OCI-M1 (cell line): ENCODE measurements at regions not wholly inside any gene's neighbourhood (a gene's known extent, or its start where the extent isn't known, plus 50 kb on each side); places are given as distances from the start of the nearest gene placed in this dataset.
"Not testable (repeated sequence)": the region's sequence is repeated elsewhere in the genome, so short reads cannot be mapped to it uniquely, and the experiment has no call there.

ENCODE experiments used
- DNase-seq: peaks from one replicate; lab custom pipeline; 2025; lab: John Stamatoyannopoulos, UW

DNA sequence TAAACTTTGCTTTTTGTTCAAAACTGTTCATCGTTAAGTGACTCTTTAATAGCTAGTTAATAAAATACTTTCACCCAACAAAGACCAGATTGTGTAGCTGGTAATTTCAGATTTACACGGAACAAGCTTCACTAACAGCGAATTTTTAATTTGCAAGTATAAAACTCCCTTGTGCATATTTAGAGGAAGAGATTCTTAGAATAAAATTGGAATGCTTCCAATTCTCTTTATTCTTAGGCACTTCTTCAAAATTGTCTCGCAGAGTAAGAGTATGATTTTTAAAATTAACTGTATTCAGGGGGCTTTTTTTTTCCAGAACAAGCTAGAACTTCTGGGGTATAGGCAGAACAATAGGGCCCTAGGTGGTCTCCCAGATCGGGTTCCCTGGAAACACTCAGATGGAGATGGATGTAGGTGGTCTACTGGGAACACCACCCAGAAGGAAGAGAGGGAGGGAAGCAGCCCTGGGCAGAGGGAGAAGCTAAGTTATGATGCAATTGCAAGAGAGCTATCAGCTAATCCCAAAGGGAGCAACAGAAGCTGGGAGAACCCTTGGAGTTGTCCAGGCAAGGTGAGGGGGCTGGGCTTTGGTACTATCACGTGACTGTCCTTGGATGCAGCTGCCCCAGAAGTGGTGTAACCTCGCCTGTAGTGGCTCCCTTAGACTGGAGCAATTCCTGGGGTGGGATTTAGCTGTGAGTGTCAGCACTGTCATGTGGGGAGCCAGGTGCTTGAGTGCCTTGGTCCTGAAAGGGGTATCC, 151.7 kb upstream of the ASB18 start:
- DNase-seq: no peak

GRCh38 chr2:236417150-236417549, 152.5 kb upstream of the ACKR3 start:
- no peak for DNase-seq

DNA sequence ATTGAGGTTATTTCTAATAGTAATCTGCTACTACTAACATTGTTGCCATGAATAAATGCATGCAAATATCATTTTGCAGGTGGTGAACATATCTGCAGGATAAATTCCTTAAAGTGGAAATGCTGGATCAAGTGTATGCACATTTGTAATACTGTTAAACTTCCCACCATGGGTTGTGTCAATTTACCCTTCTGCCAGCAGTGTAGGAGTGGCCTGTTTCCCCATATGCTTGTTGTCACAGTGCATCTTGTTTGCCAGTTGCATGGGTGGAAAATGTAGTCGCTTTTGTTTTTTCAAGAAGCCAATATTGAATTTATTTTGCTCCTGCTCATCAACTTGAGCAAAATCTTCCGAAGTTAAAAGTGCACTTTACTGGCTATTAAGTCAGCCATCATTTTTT, 139.0 kb upstream of the ACKR3 start:
- no peak for DNase-seq

DNA sequence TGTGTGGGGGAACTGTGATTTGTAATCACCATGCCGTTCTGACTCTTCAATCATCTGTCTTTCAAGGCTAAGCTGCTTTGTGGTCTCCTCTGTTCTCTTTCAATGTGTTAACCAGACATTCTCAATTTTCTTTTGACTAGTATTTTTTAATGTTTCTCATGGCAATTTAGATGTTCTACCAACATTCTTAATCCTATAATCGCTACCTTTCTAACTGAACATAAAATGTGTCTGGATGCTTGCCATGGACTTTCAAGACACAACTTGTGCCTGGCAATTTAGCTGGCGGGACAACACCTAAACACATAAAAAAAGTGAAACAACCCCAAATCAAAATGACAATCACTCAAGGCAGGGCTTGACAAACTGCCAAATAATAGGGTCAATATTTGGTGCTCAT, 135.0 kb upstream of the ACKR3 start:
- no peak for DNase-seq

- no peak for DNase-seq
Observed at GRCh38 chr2:236440110-236440881, 129.3 kb upstream of the ACKR3 start.

DNA sequence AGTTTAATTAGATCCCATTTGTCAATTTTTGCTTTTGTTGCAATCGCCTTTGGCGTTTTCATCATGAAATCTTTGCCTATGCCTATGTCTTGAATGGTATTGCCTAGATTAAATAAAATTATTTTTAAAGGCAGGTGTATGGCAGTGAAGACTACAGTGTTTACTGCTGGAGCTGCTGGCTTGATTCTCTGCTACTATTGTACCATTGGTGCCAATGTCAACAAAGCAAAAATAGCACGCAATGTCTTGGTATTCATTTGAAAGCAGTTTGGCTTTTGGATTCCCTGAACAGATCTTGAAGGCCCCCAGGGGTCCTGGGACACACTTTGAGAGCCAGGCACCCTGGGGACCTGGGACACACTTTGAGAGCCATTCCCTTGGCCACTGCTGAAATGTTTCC, 125.4 kb upstream of the ACKR3 start:
- no peak for DNase-seq

GRCh38 chr2:236445678-236446077, 123.9 kb upstream of the ACKR3 start:
- DNase-seq: no peak

GRCh38 chr2:236446521-236446920, 123.1 kb upstream of the ACKR3 start:
- no peak for DNase-seq

DNA sequence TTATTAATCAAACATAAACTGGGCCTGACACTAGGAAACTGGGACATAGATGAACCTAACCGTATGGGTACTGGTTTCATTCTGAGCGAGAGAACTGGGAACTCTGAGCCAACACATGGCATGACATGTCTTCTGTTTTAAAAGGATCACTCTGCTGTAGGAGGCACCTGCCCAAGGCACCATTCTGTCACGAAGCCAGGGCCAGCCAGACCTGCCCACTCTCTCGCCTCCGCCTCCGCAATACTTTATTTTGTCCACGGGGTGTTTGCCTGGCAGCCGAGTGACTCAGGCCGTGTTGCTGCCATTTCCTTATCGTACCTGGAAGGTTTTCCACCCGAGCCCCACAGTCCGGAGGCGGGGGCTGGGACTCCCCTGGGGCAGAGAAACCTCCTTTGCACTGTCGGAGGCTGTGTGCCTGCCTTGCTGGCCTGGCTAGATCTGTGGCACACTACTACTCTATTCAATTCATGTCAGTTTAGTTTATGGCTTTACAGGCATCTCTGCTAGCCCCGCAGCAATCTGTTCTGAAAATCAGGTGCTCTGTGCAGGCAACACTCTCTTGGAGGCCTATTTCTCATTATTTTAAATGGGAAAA, 120.4 kb upstream of the ACKR3 start:
- DNase-seq: no peak

- DNase-seq: no peak
Observed at GRCh38 chr2:236452238-236452637, 117.4 kb upstream of the ACKR3 start.

DNA sequence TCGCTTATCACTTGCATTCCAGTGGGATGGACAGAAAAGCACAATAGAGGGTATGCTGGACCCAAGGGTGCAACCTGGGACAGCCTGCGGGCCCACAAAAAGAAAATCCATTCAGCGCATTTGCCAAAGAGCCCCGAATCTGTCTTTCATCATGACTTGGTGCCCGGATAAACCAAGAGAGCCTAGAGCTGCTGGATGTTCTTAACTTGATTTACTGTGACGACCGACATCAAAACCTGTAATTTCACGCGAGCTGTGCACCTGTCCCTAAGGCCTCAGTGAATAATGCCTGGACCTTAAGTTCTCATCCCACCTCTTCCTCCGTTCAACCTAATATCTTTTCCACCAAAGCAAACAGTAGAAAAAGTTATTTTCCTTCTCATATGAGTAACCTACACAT, 115.5 kb upstream of the ACKR3 start:
- no peak for DNase-seq

GRCh38 chr2:236459393-236459792, 110.2 kb upstream of the ACKR3 start:
- no peak for DNase-seq

DNA sequence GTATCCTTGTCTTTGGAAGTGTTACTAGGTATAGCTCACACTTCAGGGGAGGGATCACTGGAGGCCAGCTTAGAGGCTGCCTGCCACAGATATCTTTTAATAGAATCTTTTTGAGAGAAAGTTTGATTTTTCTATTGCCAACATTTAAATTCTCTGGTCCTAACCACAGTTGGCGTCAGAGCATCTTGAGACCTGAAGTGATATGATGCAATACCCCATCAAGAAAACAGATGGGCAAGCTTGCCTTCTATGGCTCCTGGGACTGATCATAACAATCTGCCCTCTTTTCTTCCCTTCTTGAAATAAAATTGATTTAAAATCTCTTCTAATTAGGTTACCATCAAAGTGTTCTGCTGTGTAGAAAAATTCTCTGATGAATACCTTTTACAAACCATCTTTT, 105.5 kb upstream of the ACKR3 start:
- peak; percentile 0 for DNase-seq

GRCh38 chr2:236472720-236473495, 96.7 kb upstream of the ACKR3 start:
- DNase-seq: no peak

- no peak for DNase-seq
Observed at GRCh38 chr2:236473691-236474090, 95.9 kb upstream of the ACKR3 start.

GRCh38 chr2:236479814-236480213, 89.8 kb upstream of the ACKR3 start:
- DNase-seq: no peak

- DNase-seq: no peak
Observed at GRCh38 chr2:236483102-236483501, 86.5 kb upstream of the ACKR3 start.

- DNase-seq: no peak
Observed at GRCh38 chr2:236485519-236485918, 84.1 kb upstream of the ACKR3 start.

DNA sequence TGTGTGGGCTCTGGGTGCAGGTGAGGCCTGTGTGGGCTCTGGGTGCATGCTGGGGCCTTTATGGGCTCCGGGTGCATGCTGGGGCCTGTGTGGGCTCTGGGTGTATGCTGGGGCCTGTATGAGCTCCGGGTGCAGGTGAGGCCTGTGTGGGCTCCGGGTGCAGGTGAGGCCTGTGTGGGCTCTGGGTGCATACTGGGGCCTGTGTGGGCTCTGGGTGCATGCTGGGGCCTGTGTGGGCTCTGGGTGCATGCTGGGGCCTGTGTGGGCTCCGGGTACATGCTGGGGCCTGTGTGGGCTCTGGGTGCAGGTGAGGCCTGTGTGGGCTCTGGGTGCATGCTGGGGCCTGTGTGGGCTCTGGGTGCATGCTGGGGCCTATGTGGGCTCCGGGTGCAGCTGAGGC, 80.5 kb upstream of the ACKR3 start:
- DNase-seq: not testable (repeated sequence)

DNA sequence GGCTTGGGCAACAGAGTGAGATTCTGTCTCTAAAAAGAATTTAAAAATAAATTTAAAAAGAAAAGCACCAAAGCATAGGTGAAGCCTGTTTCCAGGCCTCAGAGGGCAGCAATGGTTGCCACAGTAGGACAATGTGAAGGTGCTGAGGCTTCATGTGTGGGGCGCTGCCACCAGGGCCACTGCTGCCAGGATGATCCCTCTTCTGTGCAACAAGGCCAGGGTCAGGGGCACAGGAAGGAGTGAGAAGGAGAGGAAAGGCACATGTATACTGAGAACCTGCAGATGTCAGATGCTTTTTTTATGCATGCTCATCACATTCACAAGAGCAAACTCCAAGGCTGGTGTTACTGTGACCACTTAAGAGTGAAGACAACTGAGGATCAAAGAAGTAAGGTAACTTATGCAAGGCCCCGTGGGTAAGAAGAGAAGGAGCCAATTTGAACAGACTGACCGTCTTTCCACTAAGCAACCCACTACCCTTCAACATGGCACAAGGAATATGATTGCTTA, 79.7 kb upstream of the ACKR3 start:
- DNase-seq: no peak

DNA sequence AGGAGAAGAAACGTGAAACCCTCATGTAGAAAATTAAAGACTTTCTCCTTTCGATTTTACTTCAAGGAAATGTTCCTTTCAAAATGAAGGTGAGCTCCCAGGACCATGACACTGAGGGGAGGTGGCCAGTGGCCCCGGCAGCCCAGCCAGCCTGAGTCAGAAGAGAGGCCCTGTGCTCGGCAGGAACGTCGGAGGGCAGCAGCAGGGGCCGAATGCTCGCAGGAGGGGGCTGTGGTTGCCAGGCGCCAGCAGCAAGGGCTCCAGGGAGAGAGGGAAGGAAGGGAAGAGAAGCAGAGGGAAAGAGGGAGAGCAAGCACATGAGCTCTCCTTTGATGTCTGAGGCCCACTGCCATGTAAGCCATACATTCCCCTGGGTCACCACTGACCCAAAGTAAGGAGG, 73.3 kb upstream of the ACKR3 start:
- no peak for DNase-seq

DNA sequence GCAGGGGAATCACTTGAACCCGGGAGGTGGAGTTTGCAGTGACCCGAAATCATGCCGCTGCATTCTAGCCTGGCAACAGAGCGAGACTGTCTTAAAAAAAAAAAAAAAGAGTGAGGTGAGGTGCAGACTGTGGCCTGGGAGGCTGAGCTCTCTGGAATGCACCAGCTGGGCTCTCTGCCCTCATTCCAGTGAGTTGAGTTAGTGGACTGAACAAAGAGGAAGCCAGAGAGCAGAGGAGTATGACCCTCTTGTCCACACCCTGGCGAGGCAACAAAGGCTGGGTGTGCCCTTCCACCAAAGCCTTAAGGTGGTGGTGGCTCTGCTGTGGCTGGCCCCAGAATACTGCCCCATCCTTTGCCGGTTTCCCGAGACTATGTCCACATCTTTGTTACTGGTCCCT, 71.3 kb upstream of the ACKR3 start:
- DNase-seq: no peak
